ENCODE measurements at regions not wholly inside any gene's neighbourhood (a gene's known extent, or its start where the extent isn't known, plus 50 kb on each side); places are given as distances from the start of the nearest gene placed in this dataset.

DNA sequence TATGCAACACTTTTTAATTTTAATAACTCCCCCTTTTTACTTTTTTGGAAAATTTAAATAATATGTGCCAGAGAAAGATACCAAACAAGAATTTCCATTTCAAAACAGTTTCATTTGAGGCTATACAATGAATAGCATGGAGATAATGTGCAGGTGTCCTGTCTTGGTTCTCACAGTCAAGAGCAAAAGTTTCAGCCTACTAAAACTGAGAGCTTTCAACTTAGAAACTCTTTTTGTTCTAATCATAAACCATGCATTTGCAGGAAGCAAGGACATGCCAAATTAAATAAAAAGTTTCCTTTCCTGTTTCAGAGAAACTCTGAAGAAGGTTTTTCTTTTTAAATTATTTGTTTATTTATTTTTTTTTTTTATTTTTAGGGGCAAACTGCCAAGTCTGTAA lies 1165.6 kb upstream of the SEMA6A start:
- no TSS peak for BruUV-seq (replicated peaks)
- H3K9me3 ChIP-seq (replicated peaks; ENCODE audit: control insufficient read depth, insufficient read depth, low read length), result no peaks in the 10 kb centered on the region
- DNase-seq (ENCODE audit: low read depth, low spot score) (no peak), ATAC-seq (no peak), FAIRE-seq (no peak)
- intact Hi-C loops (cut with micrococcal nuclease; ENCODE audit: unreplicated experiment) (no loop called here), in situ Hi-C loops (cut with MboI) (no loop called here)
- POLR2A ChIA-PET, result no interaction called here
- H2AFZ ChIP-seq (ENCODE audit: control insufficient read depth, low read depth, low read length), result no peak overlapping the region
- TF ChIP-seq FOS (IDR thresholded peaks at IDR 0.05; ENCODE audit: borderline replicate concordance, extremely low read depth, insufficient read length), result no peak
- no peak for TF ChIP-seq JUNB (IDR thresholded peaks at IDR 0.05)
- no peak for TF ChIP-seq BHLHE40 (IDR thresholded peaks at IDR 0.05; ENCODE audit: borderline replicate concordance in 1 of 2, low read depth in 2 of 2, low read length in 1 of 2)
- TF ChIP-seq IKZF2 (IDR thresholded peaks at IDR 0.05), result no peak
- no peak for TF ChIP-seq ELK1 (IDR thresholded peaks at IDR 0.05; ENCODE audit: low read depth, low read length)
- no peak for TF ChIP-seq POU2F2 (IDR thresholded peaks at IDR 0.05; ENCODE audit: borderline replicate concordance, low read depth, low read length)
- TF ChIP-seq KAT2A (conservative IDR thresholded peaks at IDR 0.05; ENCODE audit: control insufficient read depth, low read depth, low read length), result no peak
- no peak for TF ChIP-seq PAX5 (IDR thresholded peaks at IDR 0.05; ENCODE audit: borderline replicate concordance, low read depth, low read length)
- TF ChIP-seq PML (IDR thresholded peaks at IDR 0.05; ENCODE audit: low read length), result no peak
- TF ChIP-seq, protein P1, sequence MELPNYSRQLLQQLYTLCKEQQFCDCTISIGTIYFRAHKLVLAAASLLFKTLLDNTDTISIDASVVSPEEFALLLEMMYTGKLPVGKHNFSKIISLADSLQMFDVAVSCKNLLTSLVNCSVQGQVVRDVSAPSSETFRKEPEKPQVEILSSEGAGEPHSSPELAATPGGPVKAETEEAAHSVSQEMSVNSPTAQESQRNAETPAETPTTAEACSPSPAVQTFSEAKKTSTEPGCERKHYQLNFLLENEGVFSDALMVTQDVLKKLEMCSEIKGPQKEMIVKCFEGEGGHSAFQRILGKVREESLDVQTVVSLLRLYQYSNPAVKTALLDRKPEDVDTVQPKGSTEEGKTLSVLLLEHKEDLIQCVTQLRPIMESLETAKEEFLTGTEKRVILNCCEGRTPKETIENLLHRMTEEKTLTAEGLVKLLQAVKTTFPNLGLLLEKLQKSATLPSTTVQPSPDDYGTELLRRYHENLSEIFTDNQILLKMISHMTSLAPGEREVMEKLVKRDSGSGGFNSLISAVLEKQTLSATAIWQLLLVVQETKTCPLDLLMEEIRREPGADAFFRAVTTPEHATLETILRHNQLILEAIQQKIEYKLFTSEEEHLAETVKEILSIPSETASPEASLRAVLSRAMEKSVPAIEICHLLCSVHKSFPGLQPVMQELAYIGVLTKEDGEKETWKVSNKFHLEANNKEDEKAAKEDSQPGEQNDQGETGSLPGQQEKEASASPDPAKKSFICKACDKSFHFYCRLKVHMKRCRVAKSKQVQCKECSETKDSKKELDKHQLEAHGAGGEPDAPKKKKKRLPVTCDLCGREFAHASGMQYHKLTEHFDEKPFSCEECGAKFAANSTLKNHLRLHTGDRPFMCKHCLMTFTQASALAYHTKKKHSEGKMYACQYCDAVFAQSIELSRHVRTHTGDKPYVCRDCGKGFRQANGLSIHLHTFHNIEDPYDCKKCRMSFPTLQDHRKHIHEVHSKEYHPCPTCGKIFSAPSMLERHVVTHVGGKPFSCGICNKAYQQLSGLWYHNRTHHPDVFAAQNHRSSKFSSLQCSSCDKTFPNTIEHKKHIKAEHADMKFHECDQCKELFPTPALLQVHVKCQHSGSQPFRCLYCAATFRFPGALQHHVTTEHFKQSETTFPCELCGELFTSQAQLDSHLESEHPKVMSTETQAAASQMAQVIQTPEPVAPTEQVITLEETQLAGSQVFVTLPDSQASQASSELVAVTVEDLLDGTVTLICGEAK (IDR thresholded peaks at IDR 0.05; ENCODE audit: borderline replicate concordance), result no peak
- H3K79me2 ChIP-seq (ENCODE audit: control insufficient read depth, insufficient read depth, low read length), result no peaks in the 10 kb centered on the region
- no peak overlapping the region for H3K4me2 ChIP-seq (ENCODE audit: control insufficient read depth, insufficient read depth)
- SMC1A ChIA-PET (ENCODE audit: uncharacterized antibody, unreplicated experiment), result no interaction called here
- CTCF ChIA-PET, result interaction anchor here (0.7 kb wide), 1 partner anchor 153 kb away, joined by 3 read pairs; no protein-coding TSS in a partner anchor
- no peaks in the 10 kb centered on the region for H3K36me3 ChIP-seq (ENCODE audit: control insufficient read depth in 2 of 2, insufficient read depth in 2 of 2, low read length in 1 of 2)
- no peaks in the 10 kb centered on the region for H3K27me3 ChIP-seq (replicated peaks in 1 of 2; ENCODE audit: control insufficient read depth in 2 of 2, insufficient read depth in 2 of 2, low read length in 1 of 2)
- no peak overlapping the region for H3K9ac ChIP-seq (ENCODE audit: control insufficient read depth, insufficient read depth, low read length)
- H3K4me3 ChIP-seq, result no peak overlapping the region
- H3K27ac ChIP-seq (ENCODE audit: control insufficient read depth, insufficient read depth), result no peak overlapping the region
- RAD21 ChIA-PET (ENCODE audit: unreplicated experiment), result no interaction called here
- H4K20me1 ChIP-seq (ENCODE audit: control insufficient read depth, insufficient read depth), result no peaks in the 10 kb centered on the region
- no peaks in the 10 kb centered on the region for H3K4me1 ChIP-seq (ENCODE audit: control insufficient read depth, insufficient read depth, low read length)

Data from GM12878 (cell line).